H1 (cell line): ENCODE measurements at regions not wholly inside any gene's neighbourhood (a gene's known extent, or its start where the extent isn't known, plus 50 kb on each side); places are given as distances from the start of the nearest gene placed in this dataset.

ENCODE experiments used
- CTCF ChIA-PET: fragments of 300-600 bp; sonication (Branson Sonifier 250); formaldehyde crosslinking; loops from one replicate; lab custom pipeline; 2021; ENCODE audit not compliant: partially characterized antibody; lab: Charles Lee
- POLR2A ChIA-PET: fragments of 300-600 bp; sonication (Branson Sonifier 250); formaldehyde crosslinking; loops from one replicate; lab custom pipeline; 2021; ENCODE audit warnings: inconsistent platforms; ENCODE audit not compliant: partially characterized antibody; lab: Charles Lee
- DNase-seq, 2 experiments: peaks; one replicate each; pipeline versions ENCODE4 v3.0.0 to v3.0.0-alpha.2; 2010 to 2022; ENCODE audit warnings: low spot score in 2 of 2, low read depth in 1 of 2, mixed read lengths in 1 of 2
- FAIRE-seq: peaks from 2 replicates; lab custom pipeline; 2011; peaks lifted over from hg19 to GRCh38; lab: Jason Lieb, UNC
- H2AFZ ChIP-seq: 2 replicates; pipeline ENCODE4 v1.8.1; 2012; ENCODE audit warnings: low read length, inconsistent platforms
- H2AK5ac ChIP-seq: 2 replicates; pipeline ENCODE4 v1.6.1; 2013; ENCODE audit warnings: low read depth, low read length
- H2BK120ac ChIP-seq: replicated peaks from 2 replicates; pipeline ENCODE3; 2013; ENCODE audit warnings: low read depth, low read length, inconsistent platforms
- H2BK12ac ChIP-seq: 2 replicates; pipeline ENCODE4 v1.6.1; 2013; ENCODE audit warnings: low read depth, low read length
- H2BK15ac ChIP-seq: 2 replicates; pipeline ENCODE4 v1.6.1; 2013; ENCODE audit warnings: low read length
- H2BK20ac ChIP-seq: 2 replicates; pipeline ENCODE4 v1.6.1; 2013; ENCODE audit warnings: low read length
- H2BK5ac ChIP-seq: 2 replicates; pipeline ENCODE4 v1.6.1; 2013; ENCODE audit warnings: low read depth, low read length
- H3K14ac ChIP-seq: 2 replicates; pipeline ENCODE4 v1.6.1; 2013; ENCODE audit warnings: inconsistent platforms; ENCODE audit not compliant: insufficient read length
- H3K18ac ChIP-seq: 2 replicates; pipeline ENCODE4 v1.6.1; 2013; ENCODE audit warnings: low read length; ENCODE audit errors: extremely low read depth
- H3K23ac ChIP-seq: 2 replicates; pipeline ENCODE4 v1.6.1; 2013; ENCODE audit warnings: inconsistent platforms; ENCODE audit not compliant: insufficient read length
- H3K23me2 ChIP-seq: 2 replicates; pipeline ENCODE4 v1.6.1; 2013; ENCODE audit warnings: low read depth, low read length
- H3K27ac ChIP-seq: 2 replicates; pipeline ENCODE4 v1.6.1; 2011; ENCODE audit warnings: low read depth, low read length, inconsistent platforms
- H3K27me3 ChIP-seq, 4 experiments: replicated peaks in 1 of 4; 1 replicate in 1 of 4; 2 replicates in 3 of 4; pipeline versions ENCODE4 v1.6.1 to v1.8.1; 2011 to 2013; ENCODE audit warnings: low read length in 3 of 4, mild to moderate bottlenecking in 3 of 4, inconsistent platforms in 2 of 4, mixed read lengths in 2 of 4, moderate library complexity in 1 of 4; ENCODE audit not compliant: control insufficient read depth in 3 of 4, insufficient read depth in 3 of 4; ENCODE audit errors: extremely low read depth in 1 of 4
- H3K36me3 ChIP-seq, 4 experiments: 2 replicates each; pipeline versions ENCODE4 v1.6.1 to v1.8.1; 2011 to 2013; ENCODE audit warnings: mild to moderate bottlenecking in 4 of 4, low read length in 3 of 4, moderate library complexity in 2 of 4, control low read depth in 1 of 4, inconsistent platforms in 1 of 4; ENCODE audit not compliant: insufficient read depth in 4 of 4, control insufficient read depth in 2 of 4
- H3K4ac ChIP-seq: replicated peaks from 2 replicates; pipeline ENCODE3; 2013; ENCODE audit warnings: low read length, low read depth, mixed read lengths, inconsistent platforms; ENCODE audit not compliant: insufficient read length
- H3K4me1 ChIP-seq, 4 experiments: replicated peaks in 1 of 4; 1 replicate in 1 of 4; 2 replicates in 3 of 4; pipeline versions ENCODE4 v1.6.1 to v1.8.1; 2011 to 2013; ENCODE audit warnings: low read length in 3 of 4, inconsistent platforms in 2 of 4, mixed read lengths in 1 of 4; ENCODE audit not compliant: insufficient read depth in 4 of 4, control insufficient read depth in 3 of 4
- H3K4me2 ChIP-seq, 2 experiments: 2 replicates each; pipeline versions ENCODE4 v1.6.1 to v1.8.1; 2011 to 2013; ENCODE audit warnings: low read depth in 2 of 2, low read length in 2 of 2, control low read depth in 1 of 2, inconsistent platforms in 1 of 2, mild to moderate bottlenecking in 1 of 2; ENCODE audit not compliant: insufficient read depth in 1 of 2
- H3K4me3 ChIP-seq, 4 experiments: fragments of 200-600, 300-600 bp in 1 of 4; sonication (generic), shearing (Covaris generic), sonication (Bioruptor Twin) in 1 of 4; 2 replicates each; pipeline versions ENCODE4 v1.5.1 to v1.8.1; 2011 to 2016; ENCODE audit warnings: low read length in 4 of 4, low read depth in 3 of 4, control low read depth in 2 of 4, inconsistent platforms in 2 of 4, mild to moderate bottlenecking in 2 of 4, mixed read lengths in 1 of 4, moderate library complexity in 1 of 4; ENCODE audit not compliant: insufficient read depth in 2 of 4; ENCODE audit errors: extremely low read depth in 1 of 4
- H3K56ac ChIP-seq: replicated peaks from 2 replicates; pipeline ENCODE3; 2013; ENCODE audit warnings: low read depth, mild to moderate bottlenecking, mixed read lengths, low read length, inconsistent platforms; ENCODE audit not compliant: insufficient read length
- H3K79me1 ChIP-seq: 2 replicates; pipeline ENCODE4 v1.6.1; 2013; ENCODE audit warnings: low read depth, low read length, control low read depth
- H3K79me2 ChIP-seq, 2 experiments: 2 replicates each; pipeline versions ENCODE4 v1.6.1 to v1.8.1; 2012 to 2013; ENCODE audit warnings: low read length in 2 of 2, mild to moderate bottlenecking in 2 of 2, inconsistent platforms in 1 of 2; ENCODE audit not compliant: insufficient read depth in 2 of 2, control insufficient read depth in 1 of 2
- H3K9ac ChIP-seq, 4 experiments: replicated peaks in 1 of 4; 1 replicate in 1 of 4; 2 replicates in 3 of 4; pipeline versions ENCODE4 v1.6.1 to v1.8.1; 2011 to 2013; ENCODE audit warnings: low read depth in 3 of 4, low read length in 3 of 4, control low read depth in 2 of 4, mild to moderate bottlenecking in 2 of 4, moderate library complexity in 2 of 4, inconsistent platforms in 1 of 4; ENCODE audit errors: extremely low read depth in 1 of 4
- H3K9me3 ChIP-seq, 2 experiments: 2 replicates each; pipeline versions ENCODE4 v1.6.1 to v1.8.1; 2012 to 2013; ENCODE audit warnings: mild to moderate bottlenecking in 2 of 2, moderate library complexity in 2 of 2, control low read depth in 1 of 2, inconsistent platforms in 1 of 2, low read depth in 1 of 2, low read length in 1 of 2, mixed read lengths in 1 of 2; ENCODE audit not compliant: insufficient read depth in 2 of 2
- H4K20me1 ChIP-seq, 2 experiments: replicated peaks in 1 of 2; 2 replicates each; pipeline versions ENCODE3 to v1.8.1; 2011 to 2013; ENCODE audit warnings: inconsistent platforms in 2 of 2, low read length in 2 of 2, mild to moderate bottlenecking in 1 of 2; ENCODE audit not compliant: insufficient read depth in 2 of 2, control insufficient read depth in 1 of 2
- H4K5ac ChIP-seq: 2 replicates; pipeline ENCODE4 v1.6.1; 2013; ENCODE audit warnings: low read length, low read depth, mixed read lengths, inconsistent platforms; ENCODE audit not compliant: insufficient read length
- H4K8ac ChIP-seq: 2 replicates; pipeline ENCODE4 v1.8.0; 2013; ENCODE audit warnings: mild to moderate bottlenecking, moderate library complexity, low read length, inconsistent platforms; ENCODE audit not compliant: insufficient read depth; ENCODE audit errors: extremely low read depth
- H4K91ac ChIP-seq: replicated peaks from 2 replicates; pipeline ENCODE3; 2013; ENCODE audit warnings: low read length, mixed read lengths, inconsistent platforms; ENCODE audit not compliant: insufficient read length
- BACH1 ChIP-seq: IDR thresholded peaks from 2 replicates; pipeline ENCODE4 v1.6.1; 2012; ENCODE audit warnings: low read length, improper control_type of control experiment
- BCL11A ChIP-seq, 2 experiments: IDR thresholded peaks; one replicate each; pipeline ENCODE4 v1.6.1; 2011; ENCODE audit warnings: low read depth in 2 of 2, low read length in 2 of 2, mild to moderate bottlenecking in 2 of 2
- CHD1 ChIP-seq: IDR thresholded peaks from 2 replicates; pipeline ENCODE4 v1.6.1; 2012; ENCODE audit warnings: low read depth, low read length, improper control_type of control experiment
- FOSL1 ChIP-seq: IDR thresholded peaks from 2 replicates; pipeline ENCODE4 v1.6.1; 2011; ENCODE audit warnings: mild to moderate bottlenecking, low read depth, low read length, moderate library complexity; ENCODE audit not compliant: insufficient read depth
- KDM1A ChIP-seq: fragments of 200-600, 300-600 bp; sonication (generic); IDR thresholded peaks from 2 replicates; pipeline ENCODE4 v1.7.1; 2016; ENCODE audit warnings: mild to moderate bottlenecking, low read length, borderline replicate concordance
- KDM4A ChIP-seq: IDR thresholded peaks from one replicate; pipeline ENCODE4 v1.7.1; 2012; ENCODE audit warnings: low read depth, mild to moderate bottlenecking, moderate library complexity, low read length, inconsistent platforms; ENCODE audit not compliant: severe bottlenecking
- NRF1 ChIP-seq: IDR thresholded peaks from 2 replicates; pipeline ENCODE4 v1.6.1; 2011; ENCODE audit warnings: mild to moderate bottlenecking, low read depth, low read length, improper control_type of control experiment
- RFX5 ChIP-seq: IDR thresholded peaks from 2 replicates; pipeline ENCODE4 v1.6.1; 2011; ENCODE audit warnings: low read depth, low read length, improper control_type of control experiment, borderline replicate concordance
- SAP30 ChIP-seq: fragments of 300-600 bp; sonication (generic); IDR thresholded peaks from 2 replicates; pipeline ENCODE4 v1.7.1; 2012; ENCODE audit warnings: low read length, moderate library complexity, mild to moderate bottlenecking, inconsistent platforms; ENCODE audit not compliant: insufficient read depth, insufficient replicate concordance
- SIN3A ChIP-seq, 2 experiments: IDR thresholded peaks in 1 of 2; conservative IDR thresholded peaks in 1 of 2; 2 replicates each; pipeline ENCODE4 v1.6.1; 2011 to 2012; ENCODE audit warnings: low read length in 2 of 2, improper control_type of control experiment in 1 of 2, low read depth in 1 of 2, mild to moderate bottlenecking in 1 of 2
- SIX5 ChIP-seq: IDR thresholded peaks from 2 replicates; pipeline ENCODE4 v1.6.1; 2011; ENCODE audit warnings: mild to moderate bottlenecking, low read depth, low read length
- TCF12 ChIP-seq: IDR thresholded peaks from 2 replicates; pipeline ENCODE4 v1.6.1; 2011; ENCODE audit warnings: low read depth, mild to moderate bottlenecking, low read length
- WGBS, 2 experiments: shearing (Covaris generic) in 1 of 2; methylation state at CpG; one replicate each; pipeline versions ENCODE4 v1.1.6 to v1.1.7; 2013 to 2015; ENCODE audit warnings: low lambda C conversion rate in 2 of 2, mixed read lengths in 2 of 2, inconsistent platforms in 1 of 2, low coverage in 1 of 2, missing lambda C conversion rate in 1 of 2; ENCODE audit not compliant: insufficient replicate concordance in 2 of 2, insufficient coverage in 1 of 2, insufficient read length in 1 of 2; ENCODE audit errors: extremely low coverage in 1 of 2, missing lambda C conversion rate in 1 of 2; 5-methylcytosine and 5-hydroxymethylcytosine counted together

GRCh38 chr1:230578616-230579015 is 63.7 kb upstream of the COG2 start:
- H3K4me1 ChIP-seq, result peaks cover 0 to 5% (median 2%) of the 10 kb centered on the region in 4 experiments; a peak in 2 of 7 replicates
- no peak overlapping the region for H3K4me2 ChIP-seq
- no peaks in the 10 kb centered on the region for H3K36me3 ChIP-seq
- H3K79me1 ChIP-seq, result no peaks in the 10 kb centered on the region
- no peak overlapping the region for H2AK5ac ChIP-seq
- no peak overlapping the region for H2BK5ac ChIP-seq
- H3K23me2 ChIP-seq, result peaks cover 4% of the 10 kb centered on the region; the same call in 1 of the 2 replicates
- H2AFZ ChIP-seq, result no peak overlapping the region
- H4K8ac ChIP-seq, result no peak overlapping the region
- H2BK20ac ChIP-seq, result no peak overlapping the region
- peaks cover 6% of the 10 kb centered on the region in 2 experiments; a peak in 2 of 4 replicates for H3K9me3 ChIP-seq
- no peak overlapping the region for H3K4ac ChIP-seq
- CTCF ChIA-PET, result interaction anchor here (1.1 to 4.3 kb wide), 3 partner anchors 11 to 13 kb away, joined by 3 to 22 read pairs (median 5); no protein-coding TSS in a partner anchor
- WGBS, 2 experiments, result 80% methylated on average over 4 of the region's 4 CpGs; no CpG with 5 or more reads in 1 of the 2 experiments
- H3K56ac ChIP-seq, result no peak overlapping the region
- H2BK12ac ChIP-seq, result no peak overlapping the region
- H3K79me2 ChIP-seq, result no peaks in the 10 kb centered on the region
- DNase-seq, result no peak
- no peak for FAIRE-seq
- no peak overlapping the region for H3K9ac ChIP-seq
- H3K14ac ChIP-seq, result no peak overlapping the region
- no peak overlapping the region for H2BK120ac ChIP-seq
- H4K5ac ChIP-seq, result no peak overlapping the region
- H4K91ac ChIP-seq, result no peak overlapping the region
- no peak for TF ChIP-seq TCF12
- no peak for TF ChIP-seq CHD1
- no peak for TF ChIP-seq RFX5
- no peak for TF ChIP-seq BACH1
- TF ChIP-seq BCL11A (IDR thresholded peaks at IDR 0.05; ENCODE audit: low read depth in 2 of 2, low read length in 2 of 2), result no peak
- no peak for TF ChIP-seq SAP30
- TF ChIP-seq NRF1, result no peak
- no peak for TF ChIP-seq SIX5
- no peak for TF ChIP-seq FOSL1
- no peak for TF ChIP-seq KDM4A
- TF ChIP-seq KDM1A, result no peak
- TF ChIP-seq SIN3A (conservative IDR thresholded peaks at IDR 0.05 in 1 of 2, IDR thresholded peaks at IDR 0.05 in 1 of 2; ENCODE audit: low read depth in 1 of 2, low read length in 2 of 2), result no peak
- TF ChIP-seq, all 59 proteins: peak for 0
- H4K20me1 ChIP-seq, result peaks cover 0 to 3% of the 10 kb centered on the region in 2 experiments
- H2BK15ac ChIP-seq, result no peak overlapping the region
- H3K27me3 ChIP-seq, result no peaks in the 10 kb centered on the region
- no peak overlapping the region for H3K4me3 ChIP-seq
- H3K23ac ChIP-seq, result no peak overlapping the region
- H3K18ac ChIP-seq, result no peak overlapping the region
- POLR2A ChIA-PET, result no interaction called here
- H3K27ac ChIP-seq, result no peak overlapping the region
